ENCODE measurements at regions not wholly inside any gene's neighbourhood (a gene's known extent, or its start where the extent isn't known, plus 50 kb on each side); places are given as distances from the start of the nearest gene placed in this dataset.

- no peaks in the 10 kb centered on the region for H3K27me3 ChIP-seq (ENCODE audit: insufficient read depth, low read length)
- peak overlapping the region; percentile 93; the same call in 1 of the 2 replicates for H3K9ac ChIP-seq (ENCODE audit: low read depth, low read length)
- H3K4me1 ChIP-seq (ENCODE audit: insufficient read depth, low read length): peaks cover 52% of the 10 kb centered on the region
- peak overlapping the region; percentile 56; the same call in 1 of the 2 replicates for H3K4me3 ChIP-seq (ENCODE audit: low read length)
- H3K27ac ChIP-seq (ENCODE audit: low read length): peak overlapping the region; percentile 91
- H3K36me3 ChIP-seq (ENCODE audit: insufficient read depth, low read depth, low read length): no peaks in the 10 kb centered on the region
- H3K9me3 ChIP-seq (ENCODE audit: insufficient read depth, low read depth, low read length): no peaks in the 10 kb centered on the region
Measured at GRCh38 chr14:76957224-76957891, 71.2 kb downstream of the IRF2BPL start.

GRCh38 chr14:76956316-76957090 lies 72.0 kb downstream of the IRF2BPL start:
- Histone ChIP-seq H3K27me3 (ENCODE audit: insufficient read depth, low read length) (no peaks in the 10 kb centered on the region), H3K36me3 (ENCODE audit: insufficient read depth, low read depth, low read length) (no peaks in the 10 kb centered on the region), H3K27ac (ENCODE audit: low read length) (peak overlapping the region; percentile 91), H3K4me3 (ENCODE audit: low read length) (peak overlapping the region; percentile 56), H3K9ac (ENCODE audit: low read depth, low read length) (peak overlapping the region; percentile 93), H3K9me3 (ENCODE audit: insufficient read depth, low read depth, low read length) (no peaks in the 10 kb centered on the region), H3K4me1 (ENCODE audit: insufficient read depth, low read length) (peaks cover 47% of the 10 kb centered on the region)

GRCh38 chr14:76955575-76956315 lies 72.8 kb downstream of the IRF2BPL start:
- Histone ChIP-seq H3K36me3 (ENCODE audit: insufficient read depth, low read depth, low read length) (no peaks in the 10 kb centered on the region), H3K9ac (ENCODE audit: low read depth, low read length) (peak overlapping the region; percentile 93; the same call in 1 of the 2 replicates), H3K4me3 (ENCODE audit: low read length) (peak overlapping the region; percentile 56; the same call in 1 of the 2 replicates)

GRCh38 chr14:76954394-76955190 lies 73.9 kb downstream of the IRF2BPL start:
- peak overlapping the region; percentile 11; the same call in 1 of the 2 replicates for H3K9ac ChIP-seq (ENCODE audit: low read depth, low read length)
- peak overlapping the region; percentile 3 for H3K27ac ChIP-seq (ENCODE audit: low read length)
- H3K4me1 ChIP-seq (ENCODE audit: insufficient read depth, low read length): peaks cover 33% of the 10 kb centered on the region

More at GRCh38 chr14:76955575-76956315, 72.8 kb downstream of the IRF2BPL start:
- H3K27ac ChIP-seq (ENCODE audit: low read length): peak overlapping the region; percentile 85
- peaks cover 39% of the 10 kb centered on the region for H3K4me1 ChIP-seq (ENCODE audit: insufficient read depth, low read length)
- H3K9me3 ChIP-seq (ENCODE audit: insufficient read depth, low read depth, low read length): no peaks in the 10 kb centered on the region
- no peaks in the 10 kb centered on the region for H3K27me3 ChIP-seq (ENCODE audit: insufficient read depth, low read length)

GRCh38 chr14:76953311-76953945 lies 75.1 kb downstream of the IRF2BPL start:
- Histone ChIP-seq H3K9me3 (ENCODE audit: insufficient read depth, low read depth, low read length) (no peaks in the 10 kb centered on the region), H3K9ac (ENCODE audit: low read depth, low read length) (no peak overlapping the region), H3K4me1 (ENCODE audit: insufficient read depth, low read length) (peaks cover 34% of the 10 kb centered on the region), H3K27me3 (ENCODE audit: insufficient read depth, low read length) (no peaks in the 10 kb centered on the region), H3K27ac (ENCODE audit: low read length) (no peak overlapping the region), H3K36me3 (ENCODE audit: insufficient read depth, low read depth, low read length) (no peaks in the 10 kb centered on the region), H3K4me3 (ENCODE audit: low read length) (no peak overlapping the region)

More at GRCh38 chr14:76954394-76955190, 73.9 kb downstream of the IRF2BPL start:
- H3K36me3 ChIP-seq (ENCODE audit: insufficient read depth, low read depth, low read length): no peaks in the 10 kb centered on the region
- H3K27me3 ChIP-seq (ENCODE audit: insufficient read depth, low read length): no peaks in the 10 kb centered on the region
- no peak overlapping the region for H3K4me3 ChIP-seq (ENCODE audit: low read length)
- no peaks in the 10 kb centered on the region for H3K9me3 ChIP-seq (ENCODE audit: insufficient read depth, low read depth, low read length)

GRCh38 chr14:76951166-76951565 lies 77.3 kb downstream of the IRF2BPL start:
- Histone ChIP-seq H3K4me3 (ENCODE audit: low read length) (no peak overlapping the region), H3K9ac (ENCODE audit: low read depth, low read length) (no peak overlapping the region), H3K9me3 (ENCODE audit: insufficient read depth, low read depth, low read length) (no peaks in the 10 kb centered on the region), H3K36me3 (ENCODE audit: insufficient read depth, low read depth, low read length) (no peaks in the 10 kb centered on the region), H3K4me1 (ENCODE audit: insufficient read depth, low read length) (peaks cover 33% of the 10 kb centered on the region), H3K27ac (ENCODE audit: low read length) (no peak overlapping the region), H3K27me3 (ENCODE audit: insufficient read depth, low read length) (no peaks in the 10 kb centered on the region)

GRCh38 chr14:76950055-76951020 lies 78.2 kb downstream of the IRF2BPL start:
- no peak overlapping the region for H3K4me3 ChIP-seq (ENCODE audit: low read length)
- H3K27me3 ChIP-seq (ENCODE audit: insufficient read depth, low read length): no peaks in the 10 kb centered on the region
- peaks cover 25% of the 10 kb centered on the region for H3K4me1 ChIP-seq (ENCODE audit: insufficient read depth, low read length)
- H3K9me3 ChIP-seq (ENCODE audit: insufficient read depth, low read depth, low read length): no peaks in the 10 kb centered on the region
- no peak overlapping the region for H3K27ac ChIP-seq (ENCODE audit: low read length)
- no peaks in the 10 kb centered on the region for H3K36me3 ChIP-seq (ENCODE audit: insufficient read depth, low read depth, low read length)
- H3K9ac ChIP-seq (ENCODE audit: low read depth, low read length): no peak overlapping the region

- Histone ChIP-seq H3K9ac (ENCODE audit: low read depth, low read length) (no peak overlapping the region), H3K4me3 (ENCODE audit: low read length) (no peak overlapping the region), H3K27me3 (ENCODE audit: insufficient read depth, low read length) (no peaks in the 10 kb centered on the region), H3K4me1 (ENCODE audit: insufficient read depth, low read length) (peaks cover 17% of the 10 kb centered on the region), H3K36me3 (ENCODE audit: insufficient read depth, low read depth, low read length) (no peaks in the 10 kb centered on the region), H3K9me3 (ENCODE audit: insufficient read depth, low read depth, low read length) (no peaks in the 10 kb centered on the region), H3K27ac (ENCODE audit: low read length) (no peak overlapping the region)
Measured at GRCh38 chr14:76948976-76949375, 79.5 kb downstream of the IRF2BPL start.

GRCh38 chr14:76948213-76948947 lies 80.1 kb downstream of the IRF2BPL start:
- peak overlapping the region; percentile 61; the same call in 1 of the 2 replicates for H3K9ac ChIP-seq (ENCODE audit: low read depth, low read length)
- H3K27ac ChIP-seq (ENCODE audit: low read length): peak overlapping the region; percentile 35
- no peaks in the 10 kb centered on the region for H3K36me3 ChIP-seq (ENCODE audit: insufficient read depth, low read depth, low read length)
- no peaks in the 10 kb centered on the region for H3K9me3 ChIP-seq (ENCODE audit: insufficient read depth, low read depth, low read length)
- H3K4me3 ChIP-seq (ENCODE audit: low read length): peak overlapping the region; percentile 58; the same call in 1 of the 2 replicates
- H3K4me1 ChIP-seq (ENCODE audit: insufficient read depth, low read length): peaks cover 17% of the 10 kb centered on the region
- no peaks in the 10 kb centered on the region for H3K27me3 ChIP-seq (ENCODE audit: insufficient read depth, low read length)

Data from iPS-20b (cell line).